ENCODE measurements at regions not wholly inside any gene's neighbourhood (a gene's known extent, or its start where the extent isn't known, plus 50 kb on each side); places are given as distances from the start of the nearest gene placed in this dataset.

DNA sequence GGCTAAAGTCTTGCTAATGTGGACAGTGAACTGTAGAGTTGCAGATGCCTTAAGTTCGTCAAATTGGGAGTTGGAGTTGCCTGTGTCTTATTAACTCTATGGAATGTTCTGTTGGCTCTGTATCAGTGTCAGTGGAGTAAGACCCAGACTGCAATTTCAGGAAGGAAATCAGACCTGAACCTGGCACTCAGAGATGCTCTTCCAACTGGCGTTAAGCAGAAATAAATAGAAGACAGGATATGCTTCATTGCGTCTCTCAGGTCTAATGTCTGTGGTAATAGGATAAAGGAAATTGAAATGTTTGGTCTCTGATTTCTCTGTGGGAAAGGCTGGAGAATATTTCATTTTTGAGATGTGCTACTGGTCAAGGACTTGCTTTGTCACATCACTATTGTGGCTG, 846.7 kb upstream of the ID2 start:
- DNase-seq (ENCODE audit: low read depth), result no peak
- H3K4me3 ChIP-seq (ENCODE audit: low read depth, low read length), result no peak overlapping the region
- no peak for TF ChIP-seq CTCF (IDR thresholded peaks at IDR 0.05; ENCODE audit: control insufficient read depth, extremely low read depth, insufficient read depth)

DNA sequence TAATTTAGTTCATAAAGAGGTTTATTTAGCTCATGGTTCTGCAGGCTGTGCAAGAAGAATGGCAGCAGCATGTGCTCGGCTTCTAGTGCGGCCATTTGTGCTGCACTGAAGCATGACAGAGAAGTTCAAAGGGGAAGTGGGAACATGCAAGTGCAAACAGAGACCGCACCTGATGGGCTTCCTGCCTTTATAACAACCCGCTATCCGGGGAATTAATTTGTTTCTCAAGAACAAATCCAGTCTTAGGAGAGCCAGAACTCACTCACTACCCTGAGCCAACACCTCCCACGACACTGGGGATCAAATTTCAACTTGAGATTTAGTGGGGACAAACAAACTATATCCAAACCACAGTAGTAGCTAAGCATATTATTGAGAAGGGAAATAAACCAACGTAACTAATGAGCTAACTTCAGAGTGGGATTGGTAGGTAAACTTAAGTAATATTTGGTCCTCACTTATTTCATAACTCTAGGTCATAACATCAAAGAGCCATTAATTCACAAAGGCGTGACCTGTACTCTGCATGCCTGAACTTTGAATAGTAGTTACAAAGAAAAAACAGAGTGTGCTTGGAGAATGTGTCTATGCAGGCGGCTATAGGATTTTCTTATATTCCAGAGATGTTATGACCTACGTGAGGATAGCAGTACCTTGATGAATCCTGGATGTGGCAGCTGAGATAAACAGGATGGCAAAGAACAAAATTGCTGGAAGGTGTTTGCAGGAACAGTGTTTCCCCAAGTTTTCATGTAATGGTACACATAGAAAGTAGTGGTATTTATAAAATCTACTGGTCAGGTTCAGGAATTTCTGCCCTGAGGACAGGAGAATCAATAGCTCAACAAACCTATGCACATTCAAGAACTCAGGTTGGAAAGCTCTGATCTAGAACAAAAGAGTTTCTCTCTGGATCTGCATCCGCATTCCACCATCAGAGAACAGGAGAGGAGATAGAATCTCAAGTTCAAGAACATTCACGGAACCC, 845.9 kb upstream of the ID2 start:
- TF ChIP-seq CTCF (IDR thresholded peaks at IDR 0.05; ENCODE audit: control insufficient read depth, extremely low read depth, insufficient read depth), result no peak
- no peak for DNase-seq (ENCODE audit: low read depth)
- no peak overlapping the region for H3K4me3 ChIP-seq (ENCODE audit: low read depth, low read length)

DNA sequence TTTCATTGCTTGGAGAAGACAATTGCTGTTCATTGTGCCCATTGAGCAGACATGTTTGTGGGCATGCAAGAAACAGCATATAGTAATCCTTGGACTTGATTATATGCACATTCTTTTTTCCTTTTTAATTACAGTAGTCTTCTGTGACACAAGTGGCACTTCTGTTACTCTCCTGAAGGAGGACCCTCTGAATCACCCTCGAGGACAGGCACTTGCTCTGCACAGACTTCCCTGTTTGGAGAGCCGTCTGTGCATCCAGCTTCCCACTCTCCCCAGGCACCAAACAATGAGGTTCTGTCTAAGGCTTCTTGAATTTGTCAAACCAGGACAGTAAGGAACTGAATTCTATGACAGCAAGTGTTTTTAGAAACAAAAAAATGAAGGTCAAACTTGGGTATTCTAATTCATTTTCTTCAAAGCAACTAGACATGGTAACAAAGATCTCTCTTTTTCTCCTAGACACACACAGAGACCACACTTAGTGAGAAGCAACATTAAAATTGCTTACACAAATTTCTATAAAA, 844.6 kb upstream of the ID2 start:
- TF ChIP-seq CTCF (IDR thresholded peaks at IDR 0.05; ENCODE audit: control insufficient read depth, extremely low read depth, insufficient read depth), result no peak
- no peak overlapping the region for H3K4me3 ChIP-seq (ENCODE audit: low read depth, low read length)
- DNase-seq (ENCODE audit: low read depth), result no peak

GRCh38 chr2:7838669-7839068, 843.2 kb upstream of the ID2 start:
- no peak for DNase-seq (ENCODE audit: low read depth)
- no peak for TF ChIP-seq CTCF (IDR thresholded peaks at IDR 0.05; ENCODE audit: control insufficient read depth, extremely low read depth, insufficient read depth)

DNA sequence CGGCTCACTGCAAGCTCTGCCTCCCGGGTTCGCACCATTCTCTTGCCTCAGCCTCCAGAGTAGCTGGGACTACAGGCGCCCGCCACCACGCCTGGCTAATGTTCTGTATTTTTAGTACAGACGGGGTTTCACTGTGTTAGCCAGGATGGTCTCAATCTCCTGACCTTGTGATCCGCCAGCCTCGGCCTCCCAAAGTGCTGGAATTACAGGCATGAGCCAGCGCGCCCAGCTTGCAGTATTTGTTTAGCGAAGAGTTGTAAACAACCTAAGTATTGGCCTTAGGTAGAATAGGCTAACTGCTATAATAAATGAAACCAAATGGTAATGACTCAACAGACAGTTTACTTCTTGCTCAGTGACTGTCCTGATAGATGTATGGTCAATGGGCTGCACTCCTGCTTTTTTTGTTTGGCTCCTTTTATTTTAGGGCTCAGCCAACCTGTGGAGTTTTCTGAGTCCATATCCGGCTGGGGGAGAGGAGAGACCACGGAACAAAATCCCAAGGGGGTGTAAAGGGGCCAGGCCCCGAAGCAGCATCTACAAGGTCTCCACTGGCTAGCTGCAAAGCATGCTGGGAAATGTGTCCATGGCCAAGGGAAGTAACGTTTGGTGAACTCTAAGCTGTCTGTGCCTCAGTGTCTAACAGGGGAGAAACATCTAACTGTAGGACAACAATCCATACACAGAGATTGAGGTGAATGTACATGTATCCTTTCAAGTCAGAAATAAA, 841.0 kb upstream of the ID2 start:
- TF ChIP-seq CTCF (IDR thresholded peaks at IDR 0.05; ENCODE audit: control insufficient read depth, extremely low read depth, insufficient read depth), result no peak

More at GRCh38 chr2:7838669-7839068, 843.2 kb upstream of the ID2 start:
- no peak overlapping the region for H3K4me3 ChIP-seq (ENCODE audit: low read depth, low read length)

DNA sequence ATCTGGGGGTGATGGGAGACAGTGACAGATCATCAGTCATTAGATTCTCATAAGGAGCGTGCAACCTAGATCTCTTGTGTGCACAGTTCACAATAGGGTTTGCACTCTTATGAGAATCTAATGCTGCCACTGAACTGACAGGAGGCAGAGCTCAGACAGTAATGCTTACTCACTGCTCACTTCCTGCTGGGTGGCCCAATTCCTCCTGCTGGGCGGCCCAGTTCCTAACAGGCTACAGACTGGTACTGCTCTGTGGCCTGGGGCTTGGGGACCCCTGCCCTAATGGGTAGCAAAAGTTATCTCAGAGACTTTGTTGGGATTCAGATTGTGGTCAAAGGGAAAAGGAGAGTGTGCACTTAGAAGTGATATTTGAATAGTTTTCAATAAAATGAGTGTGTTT, 840.1 kb upstream of the ID2 start:
- no peak for TF ChIP-seq CTCF (IDR thresholded peaks at IDR 0.05; ENCODE audit: control insufficient read depth, extremely low read depth, insufficient read depth)
- no peak overlapping the region for H3K4me3 ChIP-seq (ENCODE audit: low read depth, low read length)
- DNase-seq (ENCODE audit: low read depth), result no peak

More for the DNA sequence above, 841.0 kb upstream of the ID2 start:
- no peak overlapping the region for H3K4me3 ChIP-seq (ENCODE audit: low read depth, low read length)
- no peak for DNase-seq (ENCODE audit: low read depth)
